Erythroblast (primary cell): ENCODE measurements at regions not wholly inside any gene's neighbourhood (a gene's known extent, or its start where the extent isn't known, plus 50 kb on each side); places are given as distances from the start of the nearest gene placed in this dataset.

Experiments used
- GATA1 ChIP-seq: IDR thresholded peaks from 2 replicates; pipeline ENCODE4 v1.6.1; 2011; ENCODE audit warnings: low read depth, mild to moderate bottlenecking, control low read depth, low read length, moderate library complexity
- POLR2A ChIP-seq: IDR thresholded peaks from 2 replicates; pipeline ENCODE4 v1.6.1; 2011; ENCODE audit warnings: mild to moderate bottlenecking, low read length

DNA sequence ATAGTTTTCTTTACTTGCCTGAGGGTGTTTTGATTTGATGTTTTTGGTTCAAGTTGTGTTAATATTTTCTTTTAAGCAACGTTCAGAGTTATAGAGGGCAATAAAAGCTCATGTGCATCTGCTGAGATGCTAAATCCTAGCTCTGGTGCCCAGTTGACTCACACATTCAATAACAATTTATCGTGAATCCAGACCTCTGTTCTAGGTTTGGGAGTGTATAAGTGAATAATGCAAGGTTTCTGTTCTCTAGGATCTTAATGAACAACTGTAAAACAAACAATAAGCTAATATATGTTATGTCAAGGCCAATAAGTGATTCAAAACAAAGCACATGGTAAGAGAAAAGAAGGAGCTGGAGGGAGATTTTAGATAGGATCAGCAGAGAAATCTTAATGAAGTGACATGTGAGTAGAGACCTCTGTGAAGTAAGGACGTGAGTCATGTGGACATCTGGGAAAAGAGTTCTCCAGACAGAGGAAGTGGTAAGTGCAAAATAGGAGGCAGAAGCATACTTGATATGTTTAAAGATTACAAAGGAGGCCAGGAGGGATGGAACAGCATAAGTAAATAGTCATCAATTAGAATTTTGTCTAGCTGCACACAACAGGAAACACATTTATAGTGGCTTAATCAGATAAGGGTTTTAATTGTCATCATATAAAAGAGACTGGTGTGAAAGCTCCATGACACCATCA is 278.5 kb upstream of the HTR2A start:
- TF ChIP-seq POLR2A (no peak), GATA1 (no peak)
